Right ventricle myocardium inferior (tissue), 1 donor: ENCODE measurements at regions not wholly inside any gene's neighbourhood (a gene's known extent, or its start where the extent isn't known, plus 50 kb on each side); places are given as distances from the start of the nearest gene placed in this dataset.
"Not testable (repeated sequence)": the region's sequence is repeated elsewhere in the genome, so short reads cannot be mapped to it uniquely, and the experiment has no call there.

Source experiments
- ATAC-seq: fragments of 200-7000 bp; cut with Tn5 transposase; one replicate; pipeline ENCODE4 v1.9.1; 2020; ENCODE audit warnings: mild to moderate bottlenecking, moderate library complexity
- DNase-seq: peaks from one replicate; pipeline ENCODE4 v3.0.0; 2021; ENCODE audit errors: missing footprints
- intact Hi-C: fragments of 100-400 bp; cut with DNase I; formaldehyde crosslinking; loops from one replicate; pipeline ENCODE4 v1.11.0; 2022
- donor health status: DM: no; HTN: yes; CAD: no; lungs with severe emphysema.

GRCh38 chr11:48649064-48649463, 160.5 kb downstream of the OR4A47 start:
- intact Hi-C loops, ATAC-seq, DNase-seq: not testable (repeated sequence)

- ATAC-seq (no peak), DNase-seq (no peak)
These were observed 180.6 kb downstream of the OR4A47 start for GRCh38 chr11:48669146-48669545.

GRCh38 chr11:48675945-48676344, 187.4 kb downstream of the OR4A47 start:
- ATAC-seq (no peak), DNase-seq (no peak)
- intact Hi-C loops: no loop called here

More at GRCh38 chr11:48669146-48669545, 180.6 kb downstream of the OR4A47 start:
- intact Hi-C loops: no loop called here

GRCh38 chr11:48683226-48683720, 194.7 kb downstream of the OR4A47 start:
- ATAC-seq (no peak), DNase-seq (peak; percentile 54)
- intact Hi-C loops: no loop called here

- intact Hi-C loops, DNase-seq, ATAC-seq: not testable (repeated sequence)
These were observed 240.9 kb downstream of the OR4A47 start for GRCh38 chr11:48729503-48729902.

- ATAC-seq, intact Hi-C loops: not testable (repeated sequence)
- peak; percentile 33 for DNase-seq
These were observed 233.6 kb downstream of the TRIM51G start for GRCh38 chr11:48750081-48750480.
